Endothelial cell of umbilical vein (primary cell): ENCODE measurements at regions not wholly inside any gene's neighbourhood (a gene's known extent, or its start where the extent isn't known, plus 50 kb on each side); places are given as distances from the start of the nearest gene placed in this dataset.

Source experiments
- BruUV-seq: library from RNA; stranded (reverse); fragments of 400-500 nt; replicated peaks from 2 replicates; lab custom pipeline; 2021; lab: Mats Ljungman, UMichigan
- CTCF ChIA-PET: fragments of 300-600, 350-600 bp; sonication (Branson Sonifier 250); formaldehyde crosslinking; loops from one replicate; lab custom pipeline; 2021; ENCODE audit warnings: antibody characterized with exemption, inconsistent platforms; lab: Charles Lee
- POLR2A ChIA-PET: fragments of 300-600, 350-600 bp; sonication (Branson Sonifier 250); formaldehyde crosslinking; loops from one replicate; lab custom pipeline; 2021; ENCODE audit warnings: antibody characterized with exemption, inconsistent platforms; lab: Charles Lee
- DNase-seq: peaks from one replicate; pipeline ENCODE4 v3.0.0-alpha.2; 2011; ENCODE audit warnings: low read depth, low spot score
- FAIRE-seq: peaks from 2 replicates; lab custom pipeline; 2011; peaks lifted over from hg19 to GRCh38; lab: Jason Lieb, UNC
- H2AFZ ChIP-seq: 2 replicates; pipeline ENCODE4 v1.6.0; 2012; ENCODE audit warnings: low read depth, low read length, control low read depth, inconsistent platforms
- H3K27ac ChIP-seq: 2 replicates; pipeline ENCODE4 v1.5.1; 2011; ENCODE audit warnings: low read depth, mild to moderate bottlenecking, control low read depth, low read length, moderate library complexity; ENCODE audit not compliant: insufficient read depth
- H3K27me3 ChIP-seq, 2 experiments: 2 replicates each; pipeline versions ENCODE4 v1.6.0 to v1.6.1; 2011; ENCODE audit warnings: low read length in 2 of 2, mixed read lengths in 1 of 2; ENCODE audit not compliant: control insufficient read depth in 2 of 2, insufficient read depth in 2 of 2
- H3K36me3 ChIP-seq, 2 experiments: 2 replicates in 1 of 2; 3 replicates in 1 of 2; pipeline ENCODE4 v1.5.1; 2011; ENCODE audit warnings: low read length in 2 of 2, mild to moderate bottlenecking in 1 of 2, moderate library complexity in 1 of 2; ENCODE audit not compliant: control insufficient read depth in 2 of 2, insufficient read depth in 2 of 2; ENCODE audit errors: extremely low read depth in 1 of 2
- H3K4me1 ChIP-seq: 3 replicates; pipeline ENCODE4 v1.5.1; 2011; ENCODE audit warnings: mild to moderate bottlenecking, low read length; ENCODE audit not compliant: control insufficient read depth, insufficient read depth; ENCODE audit errors: extremely low read depth
- H3K4me2 ChIP-seq: 2 replicates; pipeline ENCODE4 v1.6.1; 2011; ENCODE audit warnings: low read length, control low read depth, mixed read lengths; ENCODE audit not compliant: insufficient read depth
- H3K4me3 ChIP-seq, 3 experiments: fragments of 200-600 bp in 1 of 3; sonication (generic), shearing (Covaris generic) in 1 of 3; replicated peaks in 1 of 3; 2 replicates each; pipeline ENCODE4 v1.5.1; 2011 to 2016; ENCODE audit warnings: control low read depth in 3 of 3, low read length in 3 of 3, mild to moderate bottlenecking in 2 of 3, inconsistent platforms in 1 of 3, low read depth in 1 of 3, moderate library complexity in 1 of 3; ENCODE audit not compliant: insufficient read depth in 1 of 3
- H3K79me2 ChIP-seq: 2 replicates; pipeline ENCODE4 v1.6.0; 2012; ENCODE audit warnings: low read length, inconsistent platforms; ENCODE audit not compliant: control insufficient read depth, insufficient read depth
- H3K9ac ChIP-seq: replicated peaks from 2 replicates; pipeline ENCODE3; 2011; ENCODE audit warnings: low read length, control low read depth; ENCODE audit not compliant: insufficient read depth; ENCODE audit errors: extremely low read depth
- H3K9me1 ChIP-seq: replicated peaks from 3 replicates; pipeline ENCODE4 v1.6.0; 2011; ENCODE audit warnings: mild to moderate bottlenecking, low read length; ENCODE audit not compliant: control insufficient read depth, insufficient read depth; ENCODE audit errors: extremely low read depth
- H3K9me3 ChIP-seq: replicated peaks from 2 replicates; pipeline ENCODE4 v1.5.1; 2012; ENCODE audit warnings: low read length, inconsistent platforms; ENCODE audit not compliant: control insufficient read depth, insufficient read depth
- H4K20me1 ChIP-seq: replicated peaks from 2 replicates; pipeline ENCODE3; 2011; ENCODE audit warnings: mild to moderate bottlenecking, low read length; ENCODE audit not compliant: control insufficient read depth, insufficient read depth; ENCODE audit errors: extremely low read depth
- EZH2 ChIP-seq: IDR thresholded peaks from 2 replicates; pipeline ENCODE4 v1.6.1; 2012; ENCODE audit warnings: borderline replicate concordance, low read depth, mild to moderate bottlenecking, moderate library complexity, low read length, inconsistent platforms; ENCODE audit not compliant: severe bottlenecking
- FOS ChIP-seq: IDR thresholded peaks from 2 replicates; pipeline ENCODE4 v1.6.1; 2011; ENCODE audit warnings: mild to moderate bottlenecking, low read length, moderate library complexity, borderline replicate concordance; ENCODE audit not compliant: insufficient read depth
- GATA2 ChIP-seq: IDR thresholded peaks from 2 replicates; pipeline ENCODE4 v1.7.0; 2011; ENCODE audit warnings: low read depth, mild to moderate bottlenecking, moderate library complexity, mixed read lengths, low read length; ENCODE audit not compliant: insufficient read length, insufficient read depth
- JUN ChIP-seq: IDR thresholded peaks from 2 replicates; pipeline ENCODE4 v1.6.1; 2011; ENCODE audit warnings: borderline replicate concordance, low read depth; ENCODE audit not compliant: insufficient read length, insufficient read depth
- MYC ChIP-seq: IDR thresholded peaks from one replicate; pipeline ENCODE4 v1.6.1; 2011; ENCODE audit warnings: mild to moderate bottlenecking, low read depth, low read length
- POLR2A ChIP-seq: IDR thresholded peaks from 2 replicates; pipeline ENCODE4 v1.6.1; 2012; ENCODE audit warnings: low read depth, mild to moderate bottlenecking, control low read depth, low read length
- POLR2AphosphoS5 ChIP-seq: IDR thresholded peaks from 2 replicates; pipeline ENCODE4 v1.6.1; 2012; ENCODE audit warnings: low read depth, mild to moderate bottlenecking, control low read depth, low read length, moderate library complexity; ENCODE audit not compliant: insufficient read depth
- dilution Hi-C: fragments of 300-500 bp; cut with MboI; formaldehyde crosslinking; loops from one replicate; pipeline ENCODE4 v1.15.0; 2019; ENCODE audit warnings: low sequenced_read_pairs; ENCODE audit not compliant: extremely low pct_ligation_motif_present
- intact Hi-C: fragments of 100-400 bp; cut with micrococcal nuclease; formaldehyde crosslinking; loops from one replicate; pipeline ENCODE4 v1.10.0; 2022
- TF ChIP-seq, protein P1 (sequence below): IDR thresholded peaks from 2 replicates; pipeline ENCODE4 v1.6.1; 2011; ENCODE audit not compliant: insufficient read depth, insufficient read length
- TF ChIP-seq, protein P2 (sequence below), 2 donors: IDR thresholded peaks; 1 replicate in 1 of 2; 2 replicates in 1 of 2; pipeline ENCODE4 v1.5.1; 2011; ENCODE audit warnings: low read length in 2 of 2, mild to moderate bottlenecking in 2 of 2, moderate library complexity in 2 of 2, control low read depth in 1 of 2, inconsistent platforms in 1 of 2, low read depth in 1 of 2; ENCODE audit not compliant: insufficient read depth in 1 of 2; ENCODE audit errors: extremely low read depth in 1 of 2

- H4K20me1 ChIP-seq, result no peaks in the 10 kb centered on the region
- no peaks in the 10 kb centered on the region for H3K9me3 ChIP-seq
- no peak for TF ChIP-seq POLR2AphosphoS5
- no peak for TF ChIP-seq GATA2
- TF ChIP-seq, protein P1, sequence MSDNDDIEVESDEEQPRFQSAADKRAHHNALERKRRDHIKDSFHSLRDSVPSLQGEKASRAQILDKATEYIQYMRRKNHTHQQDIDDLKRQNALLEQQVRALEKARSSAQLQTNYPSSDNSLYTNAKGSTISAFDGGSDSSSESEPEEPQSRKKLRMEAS, result no peak
- TF ChIP-seq POLR2A, result no peak
- TF ChIP-seq, protein P2, sequence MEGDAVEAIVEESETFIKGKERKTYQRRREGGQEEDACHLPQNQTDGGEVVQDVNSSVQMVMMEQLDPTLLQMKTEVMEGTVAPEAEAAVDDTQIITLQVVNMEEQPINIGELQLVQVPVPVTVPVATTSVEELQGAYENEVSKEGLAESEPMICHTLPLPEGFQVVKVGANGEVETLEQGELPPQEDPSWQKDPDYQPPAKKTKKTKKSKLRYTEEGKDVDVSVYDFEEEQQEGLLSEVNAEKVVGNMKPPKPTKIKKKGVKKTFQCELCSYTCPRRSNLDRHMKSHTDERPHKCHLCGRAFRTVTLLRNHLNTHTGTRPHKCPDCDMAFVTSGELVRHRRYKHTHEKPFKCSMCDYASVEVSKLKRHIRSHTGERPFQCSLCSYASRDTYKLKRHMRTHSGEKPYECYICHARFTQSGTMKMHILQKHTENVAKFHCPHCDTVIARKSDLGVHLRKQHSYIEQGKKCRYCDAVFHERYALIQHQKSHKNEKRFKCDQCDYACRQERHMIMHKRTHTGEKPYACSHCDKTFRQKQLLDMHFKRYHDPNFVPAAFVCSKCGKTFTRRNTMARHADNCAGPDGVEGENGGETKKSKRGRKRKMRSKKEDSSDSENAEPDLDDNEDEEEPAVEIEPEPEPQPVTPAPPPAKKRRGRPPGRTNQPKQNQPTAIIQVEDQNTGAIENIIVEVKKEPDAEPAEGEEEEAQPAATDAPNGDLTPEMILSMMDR (IDR thresholded peaks at IDR 0.05; ENCODE audit: extremely low read depth in 1 of 2, insufficient read depth in 1 of 2, low read depth in 1 of 2, low read length in 2 of 2), result no peak
- no peak for TF ChIP-seq MYC
- no peak for TF ChIP-seq FOS
- no peak for TF ChIP-seq JUN
- no peak for TF ChIP-seq EZH2
- no TSS peak for BruUV-seq
- H3K27ac ChIP-seq, result no peak overlapping the region
- H3K4me1 ChIP-seq, result no peaks in the 10 kb centered on the region
- no peak overlapping the region for H3K9ac ChIP-seq
- peaks cover 0 to 2% of the 10 kb centered on the region in 2 experiments for H3K27me3 ChIP-seq
- no peak overlapping the region for H3K4me3 ChIP-seq
- POLR2A ChIA-PET, result no interaction called here
- no peak for FAIRE-seq
- intact Hi-C loops, result no loop called here
- dilution Hi-C loops, result no loop called here
- no peak for DNase-seq
- H3K9me1 ChIP-seq, result no peaks in the 10 kb centered on the region
- H3K79me2 ChIP-seq, result no peaks in the 10 kb centered on the region
- CTCF ChIA-PET, result interaction anchor here (0.7 to 1.8 kb wide), 3 partner anchors 20 to 1303 kb away, joined by 3 to 7 read pairs (median 4); no protein-coding TSS in a partner anchor
- no peak overlapping the region for H2AFZ ChIP-seq
- no peak overlapping the region for H3K4me2 ChIP-seq
- no peaks in the 10 kb centered on the region for H3K36me3 ChIP-seq
Measured at GRCh38 chr4:151824656-151825055, 63.8 kb upstream of the GATB start.
